C4-2B (cell line): ENCODE measurements at regions not wholly inside any gene's neighbourhood (a gene's known extent, or its start where the extent isn't known, plus 50 kb on each side); places are given as distances from the start of the nearest gene placed in this dataset.

Source experiments
- CTCF ChIP-seq: fragments of 450-650 bp; conservative IDR thresholded peaks from 2 replicates; pipeline ENCODE4 v1.5.1; 2017; ENCODE audit warnings: mild to moderate bottlenecking
- ZFX ChIP-seq: fragments of 450-650 bp; IDR thresholded peaks from 2 replicates; pipeline ENCODE4 v1.6.1; 2017

GRCh38 chr3:8212794-8213193 lies 288.8 kb upstream of the LMCD1 start:
- TF ChIP-seq CTCF (no peak), ZFX (no peak)
